D721Med (cell line): ENCODE measurements at regions not wholly inside any gene's neighbourhood (a gene's known extent, or its start where the extent isn't known, plus 50 kb on each side); places are given as distances from the start of the nearest gene placed in this dataset.
"Not testable (repeated sequence)": the region's sequence is repeated elsewhere in the genome, so short reads cannot be mapped to it uniquely, and the experiment has no call there.

Source experiments
- DNase-seq: peaks from one replicate; pipeline ENCODE4 v3.0.0; 2011; ENCODE audit warnings: low spot score; ENCODE audit not compliant: insufficient read length
- FAIRE-seq: peaks from 2 replicates; lab custom pipeline; 2011; peaks lifted over from hg19 to GRCh38; lab: Jason Lieb, UNC
- CTCF ChIP-seq: IDR thresholded peaks from 2 replicates; pipeline ENCODE4 v1.5.1; 2012; ENCODE audit warnings: mild to moderate bottlenecking, control low read depth; ENCODE audit not compliant: insufficient read depth; ENCODE audit errors: missing control alignments

DNA sequence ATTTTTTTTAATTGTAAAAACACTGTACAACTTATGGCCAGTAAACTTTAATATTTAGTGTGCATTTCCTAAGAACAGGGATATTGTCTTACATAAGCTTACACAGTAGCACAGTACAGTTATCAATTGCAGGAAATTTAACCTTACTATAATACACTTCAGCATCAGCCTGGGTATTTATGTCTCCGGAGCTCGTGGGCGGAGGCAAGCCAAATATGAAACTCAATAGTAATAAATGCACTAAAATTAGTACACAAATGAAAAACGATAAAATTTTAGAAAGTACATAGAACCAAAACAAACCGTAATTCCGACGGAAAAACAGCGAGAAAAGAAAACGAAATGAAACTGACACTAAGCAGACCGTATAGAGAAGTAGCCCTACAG is 91.2 kb downstream of the ANXA2R start:
- no peak for TF ChIP-seq CTCF
- no peak for FAIRE-seq
- DNase-seq, result no peak

GRCh38 chr5:42944989-42945388 is 95.1 kb downstream of the ANXA2R start:
- DNase-seq, result no peak
- FAIRE-seq, result no peak
- no peak for TF ChIP-seq CTCF

DNA sequence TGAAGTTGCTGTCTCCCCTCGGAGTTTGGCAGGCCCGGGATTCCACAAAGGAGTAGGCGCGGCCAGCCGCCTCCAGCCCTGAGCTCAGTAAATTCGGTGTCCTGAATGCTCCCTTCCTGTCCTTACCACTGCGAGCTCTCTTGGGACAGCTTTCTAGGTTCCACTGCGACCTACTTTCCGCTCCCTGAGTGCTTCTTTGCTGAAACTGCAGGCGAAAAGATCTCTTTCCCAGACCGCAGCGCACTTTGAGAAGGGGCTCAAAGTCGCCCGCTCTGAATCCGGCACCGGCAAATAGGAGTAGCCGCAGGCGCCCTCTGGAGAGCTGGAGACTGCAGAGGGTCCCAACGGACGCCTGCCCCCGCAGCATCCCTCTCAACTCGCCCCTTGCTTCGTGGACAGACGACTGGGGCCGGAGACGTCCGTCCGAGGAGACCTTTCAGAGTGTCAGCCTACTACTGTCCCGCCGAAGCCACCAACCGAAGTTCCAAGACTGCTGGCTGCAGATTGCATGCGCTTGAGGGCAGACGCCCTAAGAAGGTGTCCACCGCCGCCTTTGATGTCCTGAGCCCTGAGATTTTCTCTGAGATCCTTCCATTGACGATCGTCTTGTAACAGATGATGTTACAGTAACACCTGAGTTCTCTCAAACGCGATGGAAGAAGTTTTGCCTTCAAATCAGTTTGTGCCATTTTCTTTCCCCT is 96.0 kb downstream of the ANXA2R start:
- no peak for TF ChIP-seq CTCF
- DNase-seq, result no peak
- FAIRE-seq, result no peak

DNA sequence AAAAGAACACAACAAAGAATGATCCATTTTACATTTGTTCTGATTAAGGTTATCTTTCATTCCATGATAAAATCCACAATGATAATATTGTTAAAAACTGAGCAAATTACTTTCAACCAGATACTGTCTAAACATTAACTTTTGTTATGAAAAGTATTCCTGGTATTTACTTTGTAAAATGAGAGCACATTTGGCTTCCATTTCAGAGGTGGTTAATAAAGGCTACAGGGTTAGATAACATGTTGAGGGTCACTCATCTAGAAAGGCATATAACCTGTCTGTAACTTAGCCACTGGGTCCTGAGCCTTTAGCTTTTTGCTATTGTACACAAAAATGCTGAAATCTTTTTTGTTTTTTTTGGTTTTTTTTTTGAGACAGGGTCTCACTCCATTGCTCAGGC is 99.3 kb downstream of the ANXA2R start:
- no peak for DNase-seq
- FAIRE-seq, result no peak
- TF ChIP-seq CTCF, result no peak

GRCh38 chr5:42932011-42932410 is 108.1 kb downstream of the ANXA2R start:
- FAIRE-seq, DNase-seq: not testable (repeated sequence)

GRCh38 chr5:42931451-42931850 is 108.7 kb downstream of the ANXA2R start:
- not testable (repeated sequence) for FAIRE-seq, DNase-seq

GRCh38 chr5:42930934-42931333 is 109.2 kb downstream of the ANXA2R start:
- TF ChIP-seq CTCF, result no peak
- DNase-seq, result no peak
- no peak for FAIRE-seq

- DNase-seq (no peak), FAIRE-seq (no peak)
- no peak for TF ChIP-seq CTCF
These were observed 110.2 kb downstream of the ANXA2R start for GRCh38 chr5:42929871-42930270.
